H1 (cell line): ENCODE measurements at regions not wholly inside any gene's neighbourhood (a gene's known extent, or its start where the extent isn't known, plus 50 kb on each side); places are given as distances from the start of the nearest gene placed in this dataset.

Experiments used
- CTCF ChIA-PET: fragments of 300-600 bp; sonication (Branson Sonifier 250); formaldehyde crosslinking; loops from one replicate; lab custom pipeline; 2021; ENCODE audit not compliant: partially characterized antibody; lab: Charles Lee
- POLR2A ChIA-PET: fragments of 300-600 bp; sonication (Branson Sonifier 250); formaldehyde crosslinking; loops from one replicate; lab custom pipeline; 2021; ENCODE audit warnings: inconsistent platforms; ENCODE audit not compliant: partially characterized antibody; lab: Charles Lee
- DNase-seq, 2 experiments: peaks; one replicate each; pipeline versions ENCODE4 v3.0.0 to v3.0.0-alpha.2; 2010 to 2022; ENCODE audit warnings: low spot score in 2 of 2, low read depth in 1 of 2, mixed read lengths in 1 of 2
- FAIRE-seq: peaks from 2 replicates; lab custom pipeline; 2011; peaks lifted over from hg19 to GRCh38; lab: Jason Lieb, UNC
- H2AFZ ChIP-seq: 2 replicates; pipeline ENCODE4 v1.8.1; 2012; ENCODE audit warnings: low read length, inconsistent platforms
- H2AK5ac ChIP-seq: 2 replicates; pipeline ENCODE4 v1.6.1; 2013; ENCODE audit warnings: low read depth, low read length
- H2BK120ac ChIP-seq: replicated peaks from 2 replicates; pipeline ENCODE3; 2013; ENCODE audit warnings: low read depth, low read length, inconsistent platforms
- H2BK12ac ChIP-seq: 2 replicates; pipeline ENCODE4 v1.6.1; 2013; ENCODE audit warnings: low read depth, low read length
- H2BK15ac ChIP-seq: 2 replicates; pipeline ENCODE4 v1.6.1; 2013; ENCODE audit warnings: low read length
- H2BK20ac ChIP-seq: 2 replicates; pipeline ENCODE4 v1.6.1; 2013; ENCODE audit warnings: low read length
- H2BK5ac ChIP-seq: 2 replicates; pipeline ENCODE4 v1.6.1; 2013; ENCODE audit warnings: low read depth, low read length
- H3K14ac ChIP-seq: 2 replicates; pipeline ENCODE4 v1.6.1; 2013; ENCODE audit warnings: inconsistent platforms; ENCODE audit not compliant: insufficient read length
- H3K18ac ChIP-seq: 2 replicates; pipeline ENCODE4 v1.6.1; 2013; ENCODE audit warnings: low read length; ENCODE audit errors: extremely low read depth
- H3K23ac ChIP-seq: 2 replicates; pipeline ENCODE4 v1.6.1; 2013; ENCODE audit warnings: inconsistent platforms; ENCODE audit not compliant: insufficient read length
- H3K23me2 ChIP-seq: 2 replicates; pipeline ENCODE4 v1.6.1; 2013; ENCODE audit warnings: low read depth, low read length
- H3K27ac ChIP-seq: 2 replicates; pipeline ENCODE4 v1.6.1; 2011; ENCODE audit warnings: low read depth, low read length, inconsistent platforms
- H3K27me3 ChIP-seq, 4 experiments: replicated peaks in 1 of 4; 1 replicate in 1 of 4; 2 replicates in 3 of 4; pipeline versions ENCODE4 v1.6.1 to v1.8.1; 2011 to 2013; ENCODE audit warnings: low read length in 3 of 4, mild to moderate bottlenecking in 3 of 4, inconsistent platforms in 2 of 4, mixed read lengths in 2 of 4, moderate library complexity in 1 of 4; ENCODE audit not compliant: control insufficient read depth in 3 of 4, insufficient read depth in 3 of 4; ENCODE audit errors: extremely low read depth in 1 of 4
- H3K36me3 ChIP-seq, 4 experiments: 2 replicates each; pipeline versions ENCODE4 v1.6.1 to v1.8.1; 2011 to 2013; ENCODE audit warnings: mild to moderate bottlenecking in 4 of 4, low read length in 3 of 4, moderate library complexity in 2 of 4, control low read depth in 1 of 4, inconsistent platforms in 1 of 4; ENCODE audit not compliant: insufficient read depth in 4 of 4, control insufficient read depth in 2 of 4
- H3K4ac ChIP-seq: replicated peaks from 2 replicates; pipeline ENCODE3; 2013; ENCODE audit warnings: low read length, low read depth, mixed read lengths, inconsistent platforms; ENCODE audit not compliant: insufficient read length
- H3K4me1 ChIP-seq, 4 experiments: replicated peaks in 1 of 4; 1 replicate in 1 of 4; 2 replicates in 3 of 4; pipeline versions ENCODE4 v1.6.1 to v1.8.1; 2011 to 2013; ENCODE audit warnings: low read length in 3 of 4, inconsistent platforms in 2 of 4, mixed read lengths in 1 of 4; ENCODE audit not compliant: insufficient read depth in 4 of 4, control insufficient read depth in 3 of 4
- H3K4me2 ChIP-seq, 2 experiments: 2 replicates each; pipeline versions ENCODE4 v1.6.1 to v1.8.1; 2011 to 2013; ENCODE audit warnings: low read depth in 2 of 2, low read length in 2 of 2, control low read depth in 1 of 2, inconsistent platforms in 1 of 2, mild to moderate bottlenecking in 1 of 2; ENCODE audit not compliant: insufficient read depth in 1 of 2
- H3K4me3 ChIP-seq, 4 experiments: fragments of 200-600, 300-600 bp in 1 of 4; sonication (generic), shearing (Covaris generic), sonication (Bioruptor Twin) in 1 of 4; 2 replicates each; pipeline versions ENCODE4 v1.5.1 to v1.8.1; 2011 to 2016; ENCODE audit warnings: low read length in 4 of 4, low read depth in 3 of 4, control low read depth in 2 of 4, inconsistent platforms in 2 of 4, mild to moderate bottlenecking in 2 of 4, mixed read lengths in 1 of 4, moderate library complexity in 1 of 4; ENCODE audit not compliant: insufficient read depth in 2 of 4; ENCODE audit errors: extremely low read depth in 1 of 4
- H3K56ac ChIP-seq: replicated peaks from 2 replicates; pipeline ENCODE3; 2013; ENCODE audit warnings: low read depth, mild to moderate bottlenecking, mixed read lengths, low read length, inconsistent platforms; ENCODE audit not compliant: insufficient read length
- H3K79me1 ChIP-seq: 2 replicates; pipeline ENCODE4 v1.6.1; 2013; ENCODE audit warnings: low read depth, low read length, control low read depth
- H3K79me2 ChIP-seq, 2 experiments: 2 replicates each; pipeline versions ENCODE4 v1.6.1 to v1.8.1; 2012 to 2013; ENCODE audit warnings: low read length in 2 of 2, mild to moderate bottlenecking in 2 of 2, inconsistent platforms in 1 of 2; ENCODE audit not compliant: insufficient read depth in 2 of 2, control insufficient read depth in 1 of 2
- H3K9ac ChIP-seq, 4 experiments: replicated peaks in 1 of 4; 1 replicate in 1 of 4; 2 replicates in 3 of 4; pipeline versions ENCODE4 v1.6.1 to v1.8.1; 2011 to 2013; ENCODE audit warnings: low read depth in 3 of 4, low read length in 3 of 4, control low read depth in 2 of 4, mild to moderate bottlenecking in 2 of 4, moderate library complexity in 2 of 4, inconsistent platforms in 1 of 4; ENCODE audit errors: extremely low read depth in 1 of 4
- H3K9me3 ChIP-seq, 2 experiments: 2 replicates each; pipeline versions ENCODE4 v1.6.1 to v1.8.1; 2012 to 2013; ENCODE audit warnings: mild to moderate bottlenecking in 2 of 2, moderate library complexity in 2 of 2, control low read depth in 1 of 2, inconsistent platforms in 1 of 2, low read depth in 1 of 2, low read length in 1 of 2, mixed read lengths in 1 of 2; ENCODE audit not compliant: insufficient read depth in 2 of 2
- H4K20me1 ChIP-seq, 2 experiments: replicated peaks in 1 of 2; 2 replicates each; pipeline versions ENCODE3 to v1.8.1; 2011 to 2013; ENCODE audit warnings: inconsistent platforms in 2 of 2, low read length in 2 of 2, mild to moderate bottlenecking in 1 of 2; ENCODE audit not compliant: insufficient read depth in 2 of 2, control insufficient read depth in 1 of 2
- H4K5ac ChIP-seq: 2 replicates; pipeline ENCODE4 v1.6.1; 2013; ENCODE audit warnings: low read length, low read depth, mixed read lengths, inconsistent platforms; ENCODE audit not compliant: insufficient read length
- H4K8ac ChIP-seq: 2 replicates; pipeline ENCODE4 v1.8.0; 2013; ENCODE audit warnings: mild to moderate bottlenecking, moderate library complexity, low read length, inconsistent platforms; ENCODE audit not compliant: insufficient read depth; ENCODE audit errors: extremely low read depth
- H4K91ac ChIP-seq: replicated peaks from 2 replicates; pipeline ENCODE3; 2013; ENCODE audit warnings: low read length, mixed read lengths, inconsistent platforms; ENCODE audit not compliant: insufficient read length
- GTF2F1 ChIP-seq: IDR thresholded peaks from 2 replicates; pipeline ENCODE4 v1.6.1; 2012; ENCODE audit warnings: low read depth, low read length, improper control_type of control experiment, borderline replicate concordance
- RFX5 ChIP-seq: IDR thresholded peaks from 2 replicates; pipeline ENCODE4 v1.6.1; 2011; ENCODE audit warnings: low read depth, low read length, improper control_type of control experiment, borderline replicate concordance
- SP1 ChIP-seq: IDR thresholded peaks from 2 replicates; pipeline ENCODE4 v1.6.1; 2011; ENCODE audit warnings: low read depth, low read length
- SP4 ChIP-seq: IDR thresholded peaks from 2 replicates; pipeline ENCODE4 v1.6.1; 2012; ENCODE audit warnings: low read length, inconsistent platforms
- SRF ChIP-seq: IDR thresholded peaks from 2 replicates; pipeline ENCODE4 v1.6.1; 2011; ENCODE audit warnings: mild to moderate bottlenecking, low read depth, low read length, moderate library complexity
- TEAD4 ChIP-seq: IDR thresholded peaks from 2 replicates; pipeline ENCODE4 v1.6.1; 2012; ENCODE audit warnings: low read depth, low read length, inconsistent platforms, mixed read lengths
- WGBS, 2 experiments: shearing (Covaris generic) in 1 of 2; methylation state at CpG; one replicate each; pipeline versions ENCODE4 v1.1.6 to v1.1.7; 2013 to 2015; ENCODE audit warnings: low lambda C conversion rate in 2 of 2, mixed read lengths in 2 of 2, inconsistent platforms in 1 of 2, low coverage in 1 of 2, missing lambda C conversion rate in 1 of 2; ENCODE audit not compliant: insufficient replicate concordance in 2 of 2, insufficient coverage in 1 of 2, insufficient read length in 1 of 2; ENCODE audit errors: extremely low coverage in 1 of 2, missing lambda C conversion rate in 1 of 2; 5-methylcytosine and 5-hydroxymethylcytosine counted together

DNA sequence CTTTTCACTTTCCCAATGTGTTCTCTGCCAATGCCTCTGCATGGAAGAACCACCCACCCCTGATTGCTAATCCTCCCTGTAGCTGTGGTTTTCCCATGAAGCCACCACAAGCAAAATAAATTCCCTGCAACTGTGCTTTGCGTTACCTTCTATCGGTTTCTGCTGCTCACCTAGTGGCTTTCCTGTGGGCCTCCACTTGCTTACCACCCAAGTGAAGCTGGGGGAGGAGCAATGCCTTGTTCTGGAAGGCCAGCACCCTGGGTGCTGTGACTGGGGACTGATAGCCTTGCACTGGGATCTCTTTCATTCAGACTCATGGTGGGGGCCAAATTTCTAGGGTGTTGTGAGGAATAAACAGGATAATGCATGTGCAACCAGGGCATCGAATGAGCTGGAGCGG is 56.3 kb upstream of the GDNF start:
- H2BK12ac ChIP-seq: no peak overlapping the region
- no peak overlapping the region for H2BK120ac ChIP-seq
- H3K23me2 ChIP-seq: no peaks in the 10 kb centered on the region
- H2AFZ ChIP-seq: no peak overlapping the region
- no peak overlapping the region for H3K18ac ChIP-seq
- H4K20me1 ChIP-seq: no peaks in the 10 kb centered on the region
- no peak overlapping the region for H3K9ac ChIP-seq
- H2BK15ac ChIP-seq: no peak overlapping the region
- no peaks in the 10 kb centered on the region; a peak in 1 of 8 replicates for H3K36me3 ChIP-seq
- no peak overlapping the region for H4K91ac ChIP-seq
- no peak overlapping the region for H3K4ac ChIP-seq
- H4K5ac ChIP-seq: no peak overlapping the region
- H3K9me3 ChIP-seq: no peaks in the 10 kb centered on the region
- CTCF ChIA-PET: interaction anchor here (0.6 kb wide), 1 partner anchor 11 kb away, joined by 3 read pairs; no protein-coding TSS in a partner anchor
- H3K27me3 ChIP-seq: no peaks in the 10 kb centered on the region
- no peak overlapping the region for H3K4me3 ChIP-seq
- DNase-seq: no peak
- FAIRE-seq: no peak
- H2AK5ac ChIP-seq: no peak overlapping the region
- no peaks in the 10 kb centered on the region for H3K79me1 ChIP-seq
- no peak overlapping the region for H2BK20ac ChIP-seq
- no peak overlapping the region for H3K4me2 ChIP-seq
- WGBS, 2 experiments: 80% methylated on average over 4 of the region's 4 CpGs; no CpG with 5 or more reads in 1 of the 2 experiments
- no peak for TF ChIP-seq GTF2F1
- no peak for TF ChIP-seq SP4
- no peak for TF ChIP-seq SRF
- no peak for TF ChIP-seq TEAD4
- TF ChIP-seq RFX5: no peak
- no peak for TF ChIP-seq SP1
- TF ChIP-seq, all 59 proteins: peak for 0
- no peak overlapping the region for H3K14ac ChIP-seq
- H2BK5ac ChIP-seq: no peak overlapping the region
- no peaks in the 10 kb centered on the region for H3K4me1 ChIP-seq
- no peak overlapping the region for H3K27ac ChIP-seq
- no peaks in the 10 kb centered on the region for H3K79me2 ChIP-seq
- H3K23ac ChIP-seq: no peak overlapping the region
- POLR2A ChIA-PET: no interaction called here
- H3K56ac ChIP-seq: no peak overlapping the region
- no peak overlapping the region for H4K8ac ChIP-seq
